Stimulated activated naive CD8-positive, alpha-beta T cell treated with anti-CD3 and anti-CD28 coated beads, Interleukin-15, Interleukin-2, amounts not matched to agents 100 ng/mL and 50 ng/mL, for 24 hours (primary cell): ENCODE measurements at regions not wholly inside any gene's neighbourhood (a gene's known extent, or its start where the extent isn't known, plus 50 kb on each side); places are given as distances from the start of the nearest gene placed in this dataset.

Experiments used
- H3K27ac Mint-ChIP-seq: one replicate; pipeline ENCODE4 v1.8.0; 2021; ENCODE audit warnings: mild to moderate bottlenecking, mixed read lengths
- H3K27me3 Mint-ChIP-seq: one replicate; pipeline ENCODE4 v1.8.0; 2021; ENCODE audit warnings: mixed read lengths
- H3K36me3 Mint-ChIP-seq: one replicate; pipeline ENCODE4 v1.8.0; 2021; ENCODE audit warnings: low read depth, mixed read lengths
- H3K4me1 Mint-ChIP-seq: one replicate; pipeline ENCODE4 v1.8.0; 2021; ENCODE audit warnings: low read depth, mixed read lengths
- H3K4me3 Mint-ChIP-seq: one replicate; pipeline ENCODE4 v1.8.0; 2021; ENCODE audit warnings: mild to moderate bottlenecking, mixed read lengths
- H3K9me3 Mint-ChIP-seq: one replicate; pipeline ENCODE4 v1.8.0; 2021; ENCODE audit warnings: mixed read lengths

- H3K4me1 Mint-ChIP-seq, result no peaks in the 10 kb centered on the region
- no peak overlapping the region for H3K27ac Mint-ChIP-seq
- H3K4me3 Mint-ChIP-seq, result no peak overlapping the region
- no peaks in the 10 kb centered on the region for H3K36me3 Mint-ChIP-seq
- H3K27me3 Mint-ChIP-seq, result peaks cover 8% of the 10 kb centered on the region
- no peaks in the 10 kb centered on the region for H3K9me3 Mint-ChIP-seq
Observed at GRCh38 chr9:784916-785315, 56.6 kb upstream of the DMRT1 start.

- Mint-ChIP-seq H3K4me3 (no peak overlapping the region), H3K4me1 (no peaks in the 10 kb centered on the region), H3K27ac (no peak overlapping the region), H3K27me3 (peaks cover 4% of the 10 kb centered on the region), H3K9me3 (no peaks in the 10 kb centered on the region), H3K36me3 (no peaks in the 10 kb centered on the region)
Observed at GRCh38 chr9:785997-786396, 55.5 kb upstream of the DMRT1 start.

GRCh38 chr9:786405-786804, 55.1 kb upstream of the DMRT1 start:
- peaks cover 4% of the 10 kb centered on the region for H3K27me3 Mint-ChIP-seq
- no peaks in the 10 kb centered on the region for H3K4me1 Mint-ChIP-seq
- no peaks in the 10 kb centered on the region for H3K9me3 Mint-ChIP-seq
- no peak overlapping the region for H3K27ac Mint-ChIP-seq
- H3K4me3 Mint-ChIP-seq, result no peak overlapping the region
- H3K36me3 Mint-ChIP-seq, result no peaks in the 10 kb centered on the region

DNA sequence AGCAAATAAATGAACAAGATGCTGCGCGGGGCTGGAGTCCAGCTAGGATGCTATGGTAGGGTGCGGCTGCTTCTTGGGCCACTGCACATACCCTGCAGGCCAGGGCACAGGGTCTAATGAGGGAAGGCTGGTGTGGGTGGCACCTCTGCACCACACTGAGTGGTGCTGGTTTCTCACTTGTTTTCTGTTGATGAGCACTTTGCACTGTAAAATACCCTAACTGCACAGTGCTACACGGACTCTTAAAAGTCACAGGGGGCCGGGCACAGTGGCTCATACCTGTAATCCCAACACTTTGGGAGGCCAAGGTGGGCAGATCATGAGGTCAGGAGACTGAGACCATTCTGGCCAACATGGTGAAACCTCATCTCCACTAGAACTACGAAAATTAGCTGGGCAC, 52.7 kb upstream of the DMRT1 start:
- no peaks in the 10 kb centered on the region for H3K36me3 Mint-ChIP-seq
- no peaks in the 10 kb centered on the region for H3K9me3 Mint-ChIP-seq
- no peak overlapping the region for H3K27ac Mint-ChIP-seq
- no peaks in the 10 kb centered on the region for H3K4me1 Mint-ChIP-seq
- no peak overlapping the region for H3K4me3 Mint-ChIP-seq
- peaks cover 3% of the 10 kb centered on the region for H3K27me3 Mint-ChIP-seq
